ENCODE measurements at regions not wholly inside any gene's neighbourhood (a gene's known extent, or its start where the extent isn't known, plus 50 kb on each side); places are given as distances from the start of the nearest gene placed in this dataset.
"Not testable (repeated sequence)": the region's sequence is repeated elsewhere in the genome, so short reads cannot be mapped to it uniquely, and the experiment has no call there.

DNA sequence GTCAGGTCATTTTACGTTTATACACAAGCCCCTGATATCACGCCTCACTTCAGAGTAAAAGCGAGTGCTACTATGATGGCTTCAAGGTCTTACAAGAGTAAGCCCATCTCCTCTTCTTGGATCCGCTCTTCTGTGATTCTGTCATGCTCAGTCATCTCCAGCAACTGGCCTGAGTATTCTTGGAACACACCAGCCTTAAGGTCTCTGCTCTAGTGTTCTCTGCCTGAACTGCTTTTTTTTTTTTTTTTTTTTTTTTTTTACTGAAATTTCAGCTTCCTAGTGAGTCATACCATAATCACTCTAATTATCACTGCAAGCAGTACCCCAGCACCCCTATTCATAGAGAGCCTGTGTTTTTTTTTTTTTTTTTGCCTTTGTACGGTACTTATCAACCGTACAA, 1228.9 kb downstream of the CNTNAP5 start:
- no peaks in the 10 kb centered on the region for H3K9me3 ChIP-seq (ENCODE audit: control insufficient read depth in 2 of 3, insufficient read depth in 1 of 3, low read length in 3 of 3)
- intact Hi-C loops (cut with DNase I), result no loop called here
- no peaks in the 10 kb centered on the region for H3K4me1 ChIP-seq (ENCODE audit: control insufficient read depth in 2 of 3, insufficient read depth in 2 of 3, low read depth in 1 of 3, low read length in 3 of 3)
- no peak overlapping the region for H3K4me3 ChIP-seq (ENCODE audit: low read length in 3 of 3)
- no peaks in the 10 kb centered on the region for H3K36me3 ChIP-seq (ENCODE audit: control insufficient read depth in 2 of 3, insufficient read depth in 3 of 3, low read length in 3 of 3)
- FAIRE-seq (no peak), DNase-seq (no peak)
- TF ChIP-seq, protein P1, sequence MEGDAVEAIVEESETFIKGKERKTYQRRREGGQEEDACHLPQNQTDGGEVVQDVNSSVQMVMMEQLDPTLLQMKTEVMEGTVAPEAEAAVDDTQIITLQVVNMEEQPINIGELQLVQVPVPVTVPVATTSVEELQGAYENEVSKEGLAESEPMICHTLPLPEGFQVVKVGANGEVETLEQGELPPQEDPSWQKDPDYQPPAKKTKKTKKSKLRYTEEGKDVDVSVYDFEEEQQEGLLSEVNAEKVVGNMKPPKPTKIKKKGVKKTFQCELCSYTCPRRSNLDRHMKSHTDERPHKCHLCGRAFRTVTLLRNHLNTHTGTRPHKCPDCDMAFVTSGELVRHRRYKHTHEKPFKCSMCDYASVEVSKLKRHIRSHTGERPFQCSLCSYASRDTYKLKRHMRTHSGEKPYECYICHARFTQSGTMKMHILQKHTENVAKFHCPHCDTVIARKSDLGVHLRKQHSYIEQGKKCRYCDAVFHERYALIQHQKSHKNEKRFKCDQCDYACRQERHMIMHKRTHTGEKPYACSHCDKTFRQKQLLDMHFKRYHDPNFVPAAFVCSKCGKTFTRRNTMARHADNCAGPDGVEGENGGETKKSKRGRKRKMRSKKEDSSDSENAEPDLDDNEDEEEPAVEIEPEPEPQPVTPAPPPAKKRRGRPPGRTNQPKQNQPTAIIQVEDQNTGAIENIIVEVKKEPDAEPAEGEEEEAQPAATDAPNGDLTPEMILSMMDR (IDR thresholded peaks at IDR 0.05; ENCODE audit: borderline replicate concordance, extremely low read depth, insufficient read depth), result no peak
- H3K9ac ChIP-seq (ENCODE audit: low read length in 3 of 3), result no peak overlapping the region
- H3K27me3 ChIP-seq (ENCODE audit: control insufficient read depth, insufficient read depth, low read length), result no peaks in the 10 kb centered on the region
- H3K27ac ChIP-seq (ENCODE audit: low read depth in 2 of 2, low read length in 2 of 2), result no peak overlapping the region

GRCh38 chr2:125259451-125259850, 1234.4 kb downstream of the CNTNAP5 start:
- TF ChIP-seq, protein P1 (IDR thresholded peaks at IDR 0.05; ENCODE audit: borderline replicate concordance, extremely low read depth, insufficient read depth), result no peak
- Histone ChIP-seq H3K27me3 (ENCODE audit: control insufficient read depth, insufficient read depth, low read length) (no peaks in the 10 kb centered on the region), H3K9me3 (ENCODE audit: control insufficient read depth in 2 of 3, insufficient read depth in 1 of 3, low read length in 3 of 3) (no peaks in the 10 kb centered on the region), H3K4me3 (ENCODE audit: low read length in 3 of 3) (no peak overlapping the region), H3K9ac (ENCODE audit: low read length in 3 of 3) (no peak overlapping the region), H3K27ac (ENCODE audit: low read depth in 2 of 2, low read length in 2 of 2) (no peak overlapping the region), H3K4me1 (ENCODE audit: control insufficient read depth in 2 of 3, insufficient read depth in 2 of 3, low read depth in 1 of 3, low read length in 3 of 3) (no peaks in the 10 kb centered on the region), H3K36me3 (ENCODE audit: control insufficient read depth in 2 of 3, insufficient read depth in 3 of 3, low read length in 3 of 3) (no peaks in the 10 kb centered on the region)
- no peak for FAIRE-seq
- intact Hi-C loops (cut with DNase I), result no loop called here
- no peak for DNase-seq

- H3K4me1 ChIP-seq (ENCODE audit: control insufficient read depth in 2 of 3, insufficient read depth in 2 of 3, low read depth in 1 of 3, low read length in 3 of 3); intact Hi-C loops (cut with DNase I); H3K27ac ChIP-seq (ENCODE audit: low read depth in 2 of 2, low read length in 2 of 2); H3K4me3 ChIP-seq (ENCODE audit: low read length in 3 of 3); H3K9me3 ChIP-seq (ENCODE audit: control insufficient read depth in 2 of 3, insufficient read depth in 1 of 3, low read length in 3 of 3); DNase-seq; H3K36me3 ChIP-seq (ENCODE audit: control insufficient read depth in 2 of 3, insufficient read depth in 3 of 3, low read length in 3 of 3); H3K9ac ChIP-seq (ENCODE audit: low read length in 3 of 3); FAIRE-seq; H3K27me3 ChIP-seq (ENCODE audit: control insufficient read depth, insufficient read depth, low read length): not testable (repeated sequence)
Observed at GRCh38 chr2:125260366-125260930, 1235.4 kb downstream of the CNTNAP5 start.

DNA sequence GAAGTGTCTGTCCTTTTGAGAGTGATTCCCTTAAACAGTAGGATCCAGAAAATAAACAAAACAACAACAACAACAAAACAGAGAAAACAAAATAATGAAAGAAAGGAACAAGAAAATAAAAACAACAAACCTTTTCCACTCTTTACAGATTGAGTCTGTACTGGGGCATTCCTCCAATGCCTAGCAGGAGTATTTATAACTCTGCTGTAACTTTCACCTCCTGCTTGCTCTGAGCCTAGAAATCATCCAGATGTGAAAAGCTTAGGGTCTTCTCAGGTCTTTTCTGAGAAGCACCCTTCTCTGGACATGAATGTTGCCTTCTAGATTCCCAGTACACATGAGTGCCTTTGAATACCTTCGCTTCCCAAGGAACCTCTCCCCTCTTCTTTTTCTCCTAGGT, 1239.4 kb downstream of the CNTNAP5 start:
- no peak overlapping the region for H3K4me3 ChIP-seq (ENCODE audit: low read length in 3 of 3)
- H3K36me3 ChIP-seq (ENCODE audit: control insufficient read depth in 2 of 3, insufficient read depth in 3 of 3, low read length in 3 of 3), result no peaks in the 10 kb centered on the region
- H3K27ac ChIP-seq (ENCODE audit: low read depth in 2 of 2, low read length in 2 of 2), result no peak overlapping the region
- DNase-seq, result no peak
- no peaks in the 10 kb centered on the region for H3K27me3 ChIP-seq (ENCODE audit: control insufficient read depth, insufficient read depth, low read length)
- H3K9ac ChIP-seq (ENCODE audit: low read length in 3 of 3), result no peak overlapping the region
- no peaks in the 10 kb centered on the region for H3K4me1 ChIP-seq (ENCODE audit: control insufficient read depth in 2 of 3, insufficient read depth in 2 of 3, low read depth in 1 of 3, low read length in 3 of 3)
- no peaks in the 10 kb centered on the region for H3K9me3 ChIP-seq (ENCODE audit: control insufficient read depth in 2 of 3, insufficient read depth in 1 of 3, low read length in 3 of 3)
- no peak for FAIRE-seq
- intact Hi-C loops (cut with DNase I), result no loop called here
- TF ChIP-seq, protein P1 (IDR thresholded peaks at IDR 0.05; ENCODE audit: borderline replicate concordance, extremely low read depth, insufficient read depth), result no peak
